NCI-H524 (cell line): ENCODE measurements at regions not wholly inside any gene's neighbourhood (a gene's known extent, or its start where the extent isn't known, plus 50 kb on each side); places are given as distances from the start of the nearest gene placed in this dataset.
A peak's percentile ranks its signal among the peaks of the same experiment; 100 is the strongest.

ENCODE experiments used
- DNase-seq, 2 experiments: peaks; one replicate each; lab custom pipeline; 2025; lab: John Stamatoyannopoulos, UW

- DNase-seq, result no peak
These were observed 421.4 kb upstream of the LRRC7 start for GRCh38 chr1:69146303-69146702.

DNA sequence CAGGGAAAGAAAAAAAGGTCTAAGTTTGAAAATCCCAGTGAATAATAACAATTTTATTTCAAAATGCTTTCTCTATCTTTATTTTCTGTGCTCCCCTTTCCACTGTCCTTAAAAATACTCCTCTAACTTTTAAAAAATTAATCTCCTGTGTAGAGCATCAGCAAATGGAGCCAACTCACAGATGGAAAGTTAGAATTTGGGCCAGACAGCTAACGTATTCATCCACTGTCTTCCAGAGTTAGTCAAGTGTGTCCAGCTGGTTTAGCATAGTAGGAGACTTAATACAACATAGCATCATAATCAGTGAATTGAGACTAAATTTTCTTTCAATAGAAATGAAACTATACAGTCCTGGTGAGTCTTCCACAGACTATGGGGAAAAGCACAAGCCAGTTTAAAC, 419.0 kb upstream of the LRRC7 start:
- DNase-seq, result no peak

DNA sequence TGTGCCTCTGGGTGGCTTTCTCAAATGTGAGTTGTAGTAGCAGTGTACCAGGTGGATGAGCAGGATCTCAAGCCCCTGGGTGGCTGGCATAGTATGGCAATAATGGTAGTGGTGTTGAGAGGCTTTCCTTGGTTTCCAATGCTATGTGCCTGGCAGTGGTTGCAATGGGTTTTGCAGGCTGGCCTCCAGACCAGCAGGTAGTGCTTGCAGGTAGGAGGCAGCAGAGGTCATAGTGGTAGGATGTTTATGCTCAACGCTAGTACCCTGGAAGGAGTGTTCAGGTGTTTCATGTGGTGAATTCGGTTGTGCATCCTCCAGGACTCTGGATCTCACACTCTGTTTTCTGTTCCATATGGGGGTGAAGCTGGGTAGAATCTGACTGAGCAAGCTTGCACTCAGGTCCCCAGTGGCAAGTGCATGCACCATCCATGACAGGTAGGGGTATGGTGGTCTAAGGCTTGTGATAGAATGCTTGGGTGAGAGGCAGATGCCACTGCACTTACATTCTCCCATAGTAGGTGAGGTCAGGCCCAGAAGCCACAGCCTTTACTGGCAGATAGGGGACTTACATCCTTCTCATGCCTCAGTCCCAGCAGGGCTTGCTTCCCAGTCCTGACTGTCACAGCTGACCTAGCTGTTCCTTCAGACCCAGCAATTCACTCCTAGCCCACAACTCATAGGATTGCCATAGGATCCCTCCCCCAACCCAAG, 410.5 kb upstream of the LRRC7 start:
- DNase-seq, result no peak

DNA sequence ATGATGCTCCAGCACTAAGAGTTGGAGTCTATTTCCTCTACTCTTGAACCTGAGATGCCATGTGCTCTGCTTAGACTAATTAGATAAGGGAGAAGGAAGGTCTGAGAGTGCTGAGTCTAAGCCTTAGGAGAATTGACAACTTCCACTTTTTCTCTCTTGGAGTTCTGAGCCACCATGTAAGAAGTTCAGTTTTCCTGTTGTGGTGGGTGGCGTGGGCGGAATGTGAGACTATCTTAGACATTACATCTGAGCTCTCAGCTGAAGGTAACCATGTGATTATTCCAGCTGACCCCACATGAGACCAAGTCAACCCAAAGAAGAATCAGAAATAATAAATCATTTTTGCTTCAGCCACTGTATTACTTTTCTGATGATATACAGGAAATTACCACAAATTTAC, 404.5 kb upstream of the LRRC7 start:
- no peak for DNase-seq

DNA sequence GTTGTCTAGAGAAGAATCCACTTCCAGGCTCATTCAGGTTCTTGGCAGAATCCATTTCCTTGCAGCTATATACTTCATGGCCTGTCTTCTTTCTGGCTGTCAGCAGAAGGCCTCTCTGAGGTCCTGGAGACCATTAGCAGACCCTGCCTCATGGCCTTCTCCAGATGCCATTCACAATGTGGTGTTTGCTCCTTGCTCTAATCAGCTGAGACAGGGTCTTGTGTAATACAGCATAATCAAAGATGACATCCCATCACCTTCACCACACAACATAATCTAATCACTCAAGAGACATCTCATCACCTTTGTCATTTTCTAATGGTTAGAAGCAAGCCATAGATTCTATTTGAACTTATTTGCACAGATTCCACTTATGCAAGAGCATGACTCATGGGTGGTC, 403.9 kb upstream of the LRRC7 start:
- DNase-seq, result no peak

- no peak for DNase-seq
These were observed 399.8 kb upstream of the LRRC7 start for GRCh38 chr1:69167876-69168275.

DNA sequence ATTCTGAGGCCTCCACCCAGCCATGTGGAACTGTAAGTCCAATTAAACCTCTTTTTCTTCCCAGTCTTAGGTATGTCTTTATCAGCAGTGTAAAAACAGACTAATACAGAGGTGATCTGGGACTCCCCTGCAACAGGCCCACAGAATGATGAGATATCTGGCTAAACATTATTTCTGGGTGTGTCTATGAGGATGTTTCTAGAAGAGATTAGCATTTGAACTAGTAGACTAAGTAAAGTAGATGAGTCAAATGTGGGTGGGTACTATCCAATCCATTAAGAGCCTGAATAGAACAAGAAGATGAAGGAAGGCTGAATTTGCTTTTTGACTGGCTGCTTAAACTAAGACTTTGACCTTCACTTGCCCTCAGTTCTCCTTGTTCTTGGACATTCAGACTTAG, 396.5 kb upstream of the LRRC7 start:
- no peak for DNase-seq

- no peak for DNase-seq
These were observed 395.4 kb upstream of the LRRC7 start for GRCh38 chr1:69172003-69173000.

DNA sequence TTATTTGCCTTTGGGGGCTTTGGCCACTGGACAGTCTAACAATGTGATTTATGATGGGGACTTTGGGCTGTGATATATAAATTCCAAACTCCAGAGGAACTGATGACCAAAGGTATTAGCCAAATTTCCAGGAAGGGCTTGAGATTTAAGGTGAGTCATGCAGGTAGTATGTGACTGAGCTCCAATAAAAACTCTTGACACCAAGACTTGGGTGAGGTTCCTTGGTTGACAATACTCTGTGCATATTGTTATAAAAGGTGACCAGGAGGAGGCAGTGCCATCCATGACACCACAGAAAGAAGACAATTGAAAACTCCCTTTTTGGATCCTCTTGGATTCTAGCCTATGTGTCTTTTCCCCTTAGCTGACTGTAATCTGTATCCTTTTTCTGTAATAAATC, 392.7 kb upstream of the LRRC7 start:
- DNase-seq, result no peak

GRCh38 chr1:69180358-69180757, 387.4 kb upstream of the LRRC7 start:
- no peak for DNase-seq

GRCh38 chr1:69185378-69185777, 382.3 kb upstream of the LRRC7 start:
- DNase-seq, result no peak

GRCh38 chr1:69191335-69191734, 376.4 kb upstream of the LRRC7 start:
- DNase-seq, result peak; percentile 92 to 98

GRCh38 chr1:69195136-69195535, 372.6 kb upstream of the LRRC7 start:
- no peak for DNase-seq

- no peak for DNase-seq
These were observed 371.7 kb upstream of the LRRC7 start for GRCh38 chr1:69196071-69196470.

DNA sequence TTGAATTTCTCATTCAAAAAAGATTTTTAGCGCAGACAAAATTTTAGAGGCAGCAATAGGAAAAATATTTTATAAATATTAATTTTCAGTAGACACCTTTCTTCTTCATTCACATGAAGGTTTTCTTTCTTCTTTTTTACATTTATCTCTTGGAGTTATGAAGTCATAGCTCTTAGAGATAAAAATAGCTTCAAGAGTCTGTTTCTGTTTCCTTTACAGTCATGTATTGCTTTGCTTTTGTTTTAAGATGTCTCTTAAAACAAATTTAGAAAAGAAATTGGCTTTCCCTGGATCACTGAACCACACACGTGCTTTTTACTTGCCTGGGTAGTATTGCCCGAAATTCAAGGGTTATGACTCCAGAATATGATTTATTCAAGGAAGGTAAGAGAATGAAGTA, 369.9 kb upstream of the LRRC7 start:
- DNase-seq, result no peak

DNA sequence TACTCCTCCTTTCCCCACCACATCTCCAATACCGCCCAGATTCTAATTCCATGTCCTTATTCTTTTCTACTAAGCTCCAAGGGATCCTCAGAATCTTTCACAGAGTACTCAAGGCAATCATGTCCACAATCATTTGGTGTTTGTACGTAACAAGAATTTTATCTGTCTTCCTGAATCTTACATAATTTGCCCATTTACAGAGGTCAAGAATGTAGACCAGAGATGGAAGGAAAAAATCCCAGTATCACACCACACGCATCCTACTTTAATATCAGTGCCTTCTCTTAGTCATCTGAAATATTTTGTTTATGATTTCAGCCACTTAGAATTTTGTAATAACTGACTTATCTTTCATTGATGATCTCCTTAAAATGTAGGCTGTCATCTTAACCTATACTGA, 366.0 kb upstream of the LRRC7 start:
- DNase-seq, result no peak

GRCh38 chr1:69203166-69203565, 364.6 kb upstream of the LRRC7 start:
- no peak for DNase-seq

- DNase-seq, result no peak
These were observed 354.1 kb upstream of the LRRC7 start for GRCh38 chr1:69213644-69214043.

GRCh38 chr1:69215883-69216282, 351.8 kb upstream of the LRRC7 start:
- DNase-seq, result no peak

DNA sequence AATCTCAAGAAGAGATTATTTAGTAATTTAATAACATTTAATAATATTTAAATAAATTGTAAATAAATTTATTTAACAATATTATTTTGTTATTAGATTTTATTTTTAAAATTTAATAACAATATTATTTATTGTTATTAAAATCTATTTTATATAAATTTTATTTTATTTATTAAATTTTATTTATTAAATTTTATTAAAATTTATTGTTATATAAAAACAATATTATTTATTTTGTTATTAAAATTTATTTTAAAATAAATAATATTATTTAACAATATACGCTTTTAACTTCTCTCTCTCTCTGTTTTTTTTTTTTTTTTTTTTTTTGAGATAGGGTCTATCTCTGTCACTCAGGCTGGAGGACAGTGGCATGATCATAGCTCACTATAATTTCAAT, 347.1 kb upstream of the LRRC7 start:
- no peak for DNase-seq

DNA sequence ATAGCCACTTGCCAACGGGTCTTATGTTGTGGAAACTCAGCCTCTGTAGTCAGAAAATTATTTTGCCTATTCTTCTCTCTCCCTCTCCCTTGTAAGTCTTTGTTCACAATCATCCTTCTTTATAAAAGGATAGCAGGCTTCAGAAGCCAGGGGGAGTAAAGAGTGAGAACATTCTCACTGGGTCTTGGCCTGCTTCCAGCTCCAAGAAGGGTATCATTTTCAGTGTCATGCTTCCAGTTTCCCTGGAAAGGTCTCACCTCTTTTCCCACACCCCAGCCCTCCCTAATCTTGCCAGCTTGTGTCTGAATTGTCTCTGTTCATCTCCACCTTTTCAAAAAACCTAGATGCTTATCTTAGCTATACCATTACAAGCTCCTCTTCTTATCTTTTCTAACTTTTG, 346.2 kb upstream of the LRRC7 start:
- DNase-seq, result peak; percentile 11 to 55

DNA sequence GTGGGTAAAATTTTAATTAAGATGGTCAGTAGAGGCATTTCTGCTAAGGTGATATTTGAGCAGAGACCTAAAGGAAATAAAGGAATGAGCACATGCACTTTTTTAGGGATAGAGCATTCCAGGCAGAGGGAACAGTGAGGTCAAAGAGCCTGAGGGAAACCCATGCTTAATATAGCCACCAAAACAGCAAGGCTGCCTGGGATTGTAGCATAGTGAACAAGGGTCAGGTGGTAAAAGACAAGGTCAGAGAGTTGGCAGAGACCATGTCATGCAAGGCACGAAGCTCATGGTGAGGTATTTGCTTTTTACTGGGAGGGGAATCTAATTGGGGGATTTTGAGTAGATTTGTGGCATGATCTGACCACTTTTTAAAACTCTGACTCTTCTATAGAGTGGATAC, 344.6 kb upstream of the LRRC7 start:
- no peak for DNase-seq

GRCh38 chr1:69228501-69228900, 339.2 kb upstream of the LRRC7 start:
- DNase-seq, result no peak
